Fibroblast of lung (primary cell): ENCODE measurements at regions not wholly inside any gene's neighbourhood (a gene's known extent, or its start where the extent isn't known, plus 50 kb on each side); places are given as distances from the start of the nearest gene placed in this dataset.

Experiments
- EZH2 ChIP-seq: IDR thresholded peaks from 2 replicates; pipeline ENCODE4 v1.5.1; 2012; ENCODE audit warnings: low read length, control low read depth, mild to moderate bottlenecking; ENCODE audit errors: missing control alignments
- TF ChIP-seq, protein P1 (sequence below), 2 donors: IDR thresholded peaks in 1 of 2; conservative IDR thresholded peaks in 1 of 2; 1 replicate in 1 of 2; 2 replicates in 1 of 2; pipeline ENCODE4 v1.5.1; 2011 to 2012; ENCODE audit warnings: low read length in 2 of 2, control low read depth in 1 of 2, inconsistent platforms in 1 of 2, low read depth in 1 of 2, mild to moderate bottlenecking in 1 of 2

DNA sequence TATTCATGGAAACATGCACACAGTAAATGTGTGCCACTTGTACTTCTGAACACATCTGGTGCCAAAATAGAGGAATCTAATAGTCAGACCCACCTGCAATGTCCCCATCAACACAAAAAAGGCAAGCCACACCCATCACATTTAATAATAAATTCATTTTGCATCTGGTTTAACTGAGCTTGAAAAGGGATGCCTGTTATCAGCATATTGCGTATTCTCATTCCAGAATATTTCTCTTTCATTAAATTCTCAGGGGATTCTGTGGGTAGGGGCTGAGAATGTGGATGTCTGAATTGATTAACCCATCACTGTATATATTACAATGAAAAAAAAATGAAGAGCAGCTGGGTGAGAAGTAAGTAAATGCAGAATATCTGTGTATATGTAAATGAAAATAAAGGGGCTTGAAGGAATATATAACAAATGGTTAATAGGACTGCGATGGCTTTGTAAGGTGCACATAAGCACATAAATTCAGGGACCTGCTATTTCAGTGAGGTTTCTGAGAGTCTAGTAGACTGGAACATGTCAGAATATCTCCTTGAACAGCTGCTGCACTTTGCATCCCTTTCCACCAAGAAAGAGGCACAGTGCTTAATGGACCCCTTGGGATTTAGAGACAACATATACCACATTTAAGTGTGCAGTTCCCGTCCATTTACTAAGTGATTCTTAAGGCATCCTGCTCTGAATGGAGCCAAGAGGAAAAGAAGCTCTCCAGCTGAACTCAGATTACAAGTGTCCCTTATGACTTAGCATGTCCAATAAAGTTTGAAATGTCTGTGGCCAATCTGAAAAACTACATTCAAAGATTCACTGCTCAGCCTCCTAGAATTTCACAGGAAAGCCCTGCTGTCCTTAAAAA lies 104.1 kb upstream of the NIPBL start:
- no peak for TF ChIP-seq EZH2
- TF ChIP-seq, protein P1, sequence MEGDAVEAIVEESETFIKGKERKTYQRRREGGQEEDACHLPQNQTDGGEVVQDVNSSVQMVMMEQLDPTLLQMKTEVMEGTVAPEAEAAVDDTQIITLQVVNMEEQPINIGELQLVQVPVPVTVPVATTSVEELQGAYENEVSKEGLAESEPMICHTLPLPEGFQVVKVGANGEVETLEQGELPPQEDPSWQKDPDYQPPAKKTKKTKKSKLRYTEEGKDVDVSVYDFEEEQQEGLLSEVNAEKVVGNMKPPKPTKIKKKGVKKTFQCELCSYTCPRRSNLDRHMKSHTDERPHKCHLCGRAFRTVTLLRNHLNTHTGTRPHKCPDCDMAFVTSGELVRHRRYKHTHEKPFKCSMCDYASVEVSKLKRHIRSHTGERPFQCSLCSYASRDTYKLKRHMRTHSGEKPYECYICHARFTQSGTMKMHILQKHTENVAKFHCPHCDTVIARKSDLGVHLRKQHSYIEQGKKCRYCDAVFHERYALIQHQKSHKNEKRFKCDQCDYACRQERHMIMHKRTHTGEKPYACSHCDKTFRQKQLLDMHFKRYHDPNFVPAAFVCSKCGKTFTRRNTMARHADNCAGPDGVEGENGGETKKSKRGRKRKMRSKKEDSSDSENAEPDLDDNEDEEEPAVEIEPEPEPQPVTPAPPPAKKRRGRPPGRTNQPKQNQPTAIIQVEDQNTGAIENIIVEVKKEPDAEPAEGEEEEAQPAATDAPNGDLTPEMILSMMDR (conservative IDR thresholded peaks at IDR 0.05 in 1 of 2, IDR thresholded peaks at IDR 0.05 in 1 of 2; ENCODE audit: low read depth in 1 of 2, low read length in 2 of 2) = no peak
